ENCODE measurements at regions not wholly inside any gene's neighbourhood (a gene's known extent, or its start where the extent isn't known, plus 50 kb on each side); places are given as distances from the start of the nearest gene placed in this dataset.
A peak's percentile ranks its signal among the peaks of the same experiment; 100 is the strongest.

GRCh38 chr21:23281917-23282316 lies 2283.7 kb downstream of the NCAM2 start:
- no peak for TF ChIP-seq CTCF (IDR thresholded peaks at IDR 0.05)
- no peak overlapping the region for H3K27ac ChIP-seq
- no peaks in the 10 kb centered on the region for H3K27me3 ChIP-seq
- ATAC-seq = no peak
- peaks cover 0 to 3% of the 10 kb centered on the region in 2 donors for H3K9me3 ChIP-seq
- intact Hi-C loops (cut with DNase I) = no loop called here
- H3K36me3 ChIP-seq = no peaks in the 10 kb centered on the region
- H3K4me3 ChIP-seq = no peak overlapping the region
- no peak for DNase-seq
- no peaks in the 10 kb centered on the region for H3K4me1 ChIP-seq

- ATAC-seq (peak; percentile 77), DNase-seq (no peak)
- no peak for TF ChIP-seq CTCF (IDR thresholded peaks at IDR 0.05)
- Histone ChIP-seq H3K4me1 (no peaks in the 10 kb centered on the region), H3K4me3 (no peak overlapping the region), H3K36me3 (no peaks in the 10 kb centered on the region), H3K27ac (no peak overlapping the region), H3K9me3 (no peaks in the 10 kb centered on the region), H3K27me3 (no peaks in the 10 kb centered on the region)
- intact Hi-C loops (cut with DNase I) = no loop called here
Observed at GRCh38 chr21:23249760-23250159, 2251.6 kb downstream of the NCAM2 start.

- ATAC-seq (peak; percentile 46), DNase-seq (no peak)
- intact Hi-C loops (cut with DNase I) = no loop called here
- Histone ChIP-seq H3K36me3 (no peaks in the 10 kb centered on the region), H3K4me3 (no peak overlapping the region), H3K4me1 (no peaks in the 10 kb centered on the region), H3K27me3 (no peaks in the 10 kb centered on the region), H3K27ac (no peak overlapping the region), H3K9me3 (no peaks in the 10 kb centered on the region)
- no peak for TF ChIP-seq CTCF (IDR thresholded peaks at IDR 0.05)
Observed at GRCh38 chr21:23247334-23247733, 2249.1 kb downstream of the NCAM2 start.

- no peaks in the 10 kb centered on the region for H3K4me1 ChIP-seq
- H3K4me3 ChIP-seq = no peak overlapping the region
- no peak overlapping the region for H3K27ac ChIP-seq
- intact Hi-C loops (cut with DNase I) = no loop called here
- H3K9me3 ChIP-seq = no peaks in the 10 kb centered on the region
- ATAC-seq (no peak), DNase-seq (no peak)
- H3K36me3 ChIP-seq = no peaks in the 10 kb centered on the region
- no peaks in the 10 kb centered on the region for H3K27me3 ChIP-seq
- TF ChIP-seq CTCF (IDR thresholded peaks at IDR 0.05) = no peak
Observed at GRCh38 chr21:23245255-23245654, 2247.0 kb downstream of the NCAM2 start.

- no peak for ATAC-seq
- Histone ChIP-seq H3K4me3 (no peak overlapping the region), H3K27me3 (no peaks in the 10 kb centered on the region), H3K4me1 (no peaks in the 10 kb centered on the region), H3K36me3 (no peaks in the 10 kb centered on the region), H3K9me3 (no peaks in the 10 kb centered on the region), H3K27ac (no peak overlapping the region)
- no peak for DNase-seq
- TF ChIP-seq CTCF (IDR thresholded peaks at IDR 0.05) = no peak
- intact Hi-C loops (cut with DNase I) = no loop called here
Observed at GRCh38 chr21:23223882-23224281, 2225.7 kb downstream of the NCAM2 start.
